Central memory CD8-positive, alpha-beta T cell (primary cell): ENCODE measurements at regions not wholly inside any gene's neighbourhood (a gene's known extent, or its start where the extent isn't known, plus 50 kb on each side); places are given as distances from the start of the nearest gene placed in this dataset.

Experiments used
- ATAC-seq: fragments of 150-1000 bp; cut with Tn5 transposase; replicated peaks from 2 replicates; pipeline ENCODE4 v1.10.0; 2022; ENCODE audit warnings: mild to moderate bottlenecking, moderate FRiP score, moderate number of reproducible peaks; ENCODE audit not compliant: poor library complexity, severe bottlenecking; ENCODE audit errors: extremely low read depth
- DNase-seq, 2 donors: peaks; one replicate each; pipeline ENCODE4 v3.0.0; 2021; ENCODE audit warnings: low spot score in 2 of 2
- H3K27ac Mint-ChIP-seq: one replicate; pipeline ENCODE4 v1.8.0; 2022; ENCODE audit warnings: low read depth, mild to moderate bottlenecking, moderate library complexity, mixed read lengths
- H3K27me3 Mint-ChIP-seq: one replicate; pipeline ENCODE4 v1.8.0; 2022; ENCODE audit warnings: mixed read lengths
- H3K36me3 Mint-ChIP-seq: one replicate; pipeline ENCODE4 v1.8.0; 2022; ENCODE audit warnings: mild to moderate bottlenecking, moderate library complexity, mixed read lengths; ENCODE audit not compliant: insufficient read depth
- H3K4me1 Mint-ChIP-seq: one replicate; pipeline ENCODE4 v1.8.0; 2022; ENCODE audit warnings: mixed read lengths
- H3K4me3 Mint-ChIP-seq: one replicate; pipeline ENCODE4 v1.8.0; 2022; ENCODE audit warnings: mild to moderate bottlenecking, moderate library complexity, mixed read lengths
- H3K9me3 Mint-ChIP-seq: one replicate; pipeline ENCODE4 v1.8.0; 2022; ENCODE audit warnings: mixed read lengths

DNA sequence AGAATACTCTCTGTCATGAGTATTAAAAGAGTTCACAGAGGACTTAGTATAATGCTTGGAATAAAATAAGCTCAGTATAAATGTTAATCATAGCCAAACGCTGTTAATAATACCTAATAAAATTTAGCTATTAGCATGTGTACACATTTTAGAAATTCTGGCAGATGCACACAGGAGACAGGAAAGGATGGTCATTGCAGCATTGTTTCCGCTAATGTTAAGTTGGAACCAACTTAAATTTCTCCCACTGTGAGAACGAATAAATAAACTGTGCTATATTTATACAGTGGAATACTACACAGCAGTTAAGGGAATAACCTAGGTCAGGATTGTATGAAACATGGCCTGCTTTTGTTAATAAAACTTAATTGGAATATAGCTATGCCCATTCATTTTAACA lies 370.4 kb upstream of the TGFBR2 start:
- peaks cover 2% of the 10 kb centered on the region for H3K27me3 Mint-ChIP-seq
- ATAC-seq (no peak), DNase-seq (no peak)
- no peaks in the 10 kb centered on the region for H3K9me3 Mint-ChIP-seq
- no peaks in the 10 kb centered on the region for H3K4me1 Mint-ChIP-seq
- no peak overlapping the region for H3K27ac Mint-ChIP-seq
- H3K4me3 Mint-ChIP-seq: no peak overlapping the region
- no peaks in the 10 kb centered on the region for H3K36me3 Mint-ChIP-seq

DNA sequence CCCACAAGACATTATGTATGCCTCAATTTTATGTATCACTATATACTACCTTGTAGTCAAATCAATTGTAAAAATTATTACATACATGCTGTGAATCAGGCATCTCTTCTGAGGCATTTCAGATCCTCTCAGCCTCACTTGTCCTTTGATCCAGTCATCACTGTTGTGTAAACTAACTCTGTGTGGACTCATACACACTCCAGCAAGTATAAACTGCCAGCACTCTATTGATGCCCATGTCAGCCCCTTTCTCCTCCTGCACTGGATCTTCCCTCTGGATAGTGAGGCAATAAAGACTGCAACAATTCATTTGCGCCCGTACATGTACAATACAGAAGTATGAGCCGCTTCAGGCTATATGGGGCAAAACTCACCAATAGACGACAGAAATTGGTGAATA lies 364.7 kb upstream of the TGFBR2 start:
- ATAC-seq (no peak), DNase-seq (no peak)
- H3K27me3 Mint-ChIP-seq: peaks cover 35% of the 10 kb centered on the region
- H3K4me1 Mint-ChIP-seq: no peaks in the 10 kb centered on the region
- no peaks in the 10 kb centered on the region for H3K9me3 Mint-ChIP-seq
- no peaks in the 10 kb centered on the region for H3K36me3 Mint-ChIP-seq
- no peak overlapping the region for H3K4me3 Mint-ChIP-seq
- H3K27ac Mint-ChIP-seq: no peak overlapping the region

DNA sequence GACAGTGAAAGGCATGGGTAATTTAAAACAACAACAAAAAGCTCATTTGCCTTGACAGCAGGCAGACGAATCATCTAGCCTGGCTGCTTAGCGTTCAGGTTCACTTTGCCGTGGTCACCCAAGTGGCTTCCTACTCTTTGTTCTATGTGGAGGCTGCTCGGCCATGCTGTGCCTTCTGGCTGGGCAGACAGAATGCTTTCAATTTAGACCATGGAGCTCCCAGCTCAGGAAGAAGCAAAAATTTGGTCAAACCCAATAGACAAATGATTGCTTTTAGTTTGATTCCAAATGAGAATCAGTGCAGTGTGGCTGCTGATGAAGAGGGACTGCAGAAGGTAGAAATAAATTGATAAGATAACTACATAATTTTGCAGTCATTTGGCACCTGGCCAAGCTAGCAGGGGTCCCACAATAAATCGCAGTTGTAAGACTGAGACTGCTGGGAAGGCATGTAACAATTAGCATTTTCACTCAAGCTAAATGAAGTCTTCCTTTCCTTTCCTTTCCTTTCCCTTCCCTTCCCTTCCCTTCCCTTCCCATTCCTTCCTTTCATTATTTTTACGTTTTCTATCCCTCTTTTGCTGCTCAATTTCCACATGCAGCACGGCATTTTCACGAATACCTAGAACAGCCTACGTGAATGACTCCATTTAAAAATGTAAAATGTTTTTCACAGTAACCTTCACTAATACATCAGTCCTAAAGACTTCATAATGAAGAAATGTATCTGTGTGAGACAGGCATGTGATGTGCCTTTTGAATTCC lies 360.4 kb upstream of the TGFBR2 start:
- H3K27ac Mint-ChIP-seq: no peak overlapping the region
- no peak for DNase-seq

DNA sequence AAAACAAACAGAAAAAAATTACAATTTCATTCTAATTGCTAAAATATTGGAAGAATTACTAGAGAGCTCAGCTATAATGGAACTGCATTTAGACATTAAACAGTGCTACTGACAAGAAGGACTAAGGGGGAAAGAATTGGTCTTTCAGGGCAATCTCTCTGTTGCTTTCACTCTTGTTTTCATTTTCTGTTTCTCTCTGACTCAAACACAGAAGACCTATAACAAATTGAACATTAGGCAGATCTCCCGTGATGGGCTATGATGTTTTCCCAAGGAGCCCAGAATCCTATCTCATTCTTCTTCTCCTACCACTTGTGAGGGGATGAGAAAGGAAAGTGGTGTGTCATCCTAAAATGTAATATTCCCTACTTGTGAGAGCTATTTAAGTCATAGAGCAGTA lies 358.0 kb upstream of the TGFBR2 start:
- H3K27me3 Mint-ChIP-seq: peaks cover 17% of the 10 kb centered on the region
- no peaks in the 10 kb centered on the region for H3K36me3 Mint-ChIP-seq
- H3K4me3 Mint-ChIP-seq: no peak overlapping the region
- no peaks in the 10 kb centered on the region for H3K9me3 Mint-ChIP-seq
- ATAC-seq: no peak
- H3K27ac Mint-ChIP-seq: no peak overlapping the region
- H3K4me1 Mint-ChIP-seq: peaks cover 6% of the 10 kb centered on the region
- no peak for DNase-seq

More for the DNA sequence above, 360.4 kb upstream of the TGFBR2 start:
- Mint-ChIP-seq H3K9me3 (no peaks in the 10 kb centered on the region), H3K36me3 (no peaks in the 10 kb centered on the region), H3K4me3 (no peak overlapping the region), H3K27me3 (peaks cover 40% of the 10 kb centered on the region), H3K4me1 (peaks cover 6% of the 10 kb centered on the region)
- no peak for ATAC-seq

DNA sequence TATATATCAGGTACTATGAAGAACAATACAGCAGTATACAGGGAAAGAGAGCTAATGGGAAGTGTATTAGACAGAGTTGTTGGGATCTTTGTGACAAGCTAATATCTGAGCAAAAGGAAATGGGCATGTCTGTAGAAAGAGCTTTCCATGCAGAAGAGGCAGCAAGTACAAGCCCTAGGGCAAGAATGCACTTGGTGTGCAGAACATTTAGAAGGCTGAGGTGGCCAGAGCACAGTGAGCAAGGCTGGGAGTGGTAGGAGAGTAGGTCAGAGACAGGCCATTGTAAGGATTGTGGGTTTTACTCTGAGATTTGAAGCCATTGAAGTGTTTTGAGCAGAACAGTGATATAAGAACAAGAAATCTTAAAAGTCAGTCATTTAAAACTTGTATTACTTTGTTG lies 353.9 kb upstream of the TGFBR2 start:
- Mint-ChIP-seq H3K4me3 (no peak overlapping the region), H3K9me3 (no peaks in the 10 kb centered on the region), H3K4me1 (peaks cover 6% of the 10 kb centered on the region), H3K36me3 (no peaks in the 10 kb centered on the region), H3K27me3 (peaks cover under 1% of the 10 kb centered on the region), H3K27ac (no peak overlapping the region)
- no peak for DNase-seq
- no peak for ATAC-seq

DNA sequence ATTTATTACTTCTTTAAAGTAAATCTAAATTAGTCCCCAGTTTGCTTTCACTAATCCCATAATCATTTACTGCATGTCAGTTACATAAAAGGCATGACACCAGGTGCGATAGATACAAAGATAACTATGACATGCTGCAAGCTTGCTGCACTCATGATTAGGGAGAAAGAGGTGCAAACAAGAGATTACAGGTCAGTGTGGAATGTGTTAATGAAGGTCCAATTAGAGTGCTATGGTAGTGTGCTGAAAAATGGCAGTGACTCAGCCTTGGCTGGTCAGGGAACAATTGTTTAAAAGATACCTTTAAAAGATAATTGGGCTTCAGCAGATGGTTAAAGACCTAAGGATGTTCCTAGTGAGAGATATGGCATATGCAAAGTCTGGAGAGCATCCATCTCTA lies 352.6 kb upstream of the TGFBR2 start:
- no peaks in the 10 kb centered on the region for H3K36me3 Mint-ChIP-seq
- no peak overlapping the region for H3K4me3 Mint-ChIP-seq
- H3K27ac Mint-ChIP-seq: no peak overlapping the region
- H3K27me3 Mint-ChIP-seq: no peaks in the 10 kb centered on the region
- ATAC-seq (no peak), DNase-seq (no peak)
- H3K4me1 Mint-ChIP-seq: no peaks in the 10 kb centered on the region
- no peaks in the 10 kb centered on the region for H3K9me3 Mint-ChIP-seq

DNA sequence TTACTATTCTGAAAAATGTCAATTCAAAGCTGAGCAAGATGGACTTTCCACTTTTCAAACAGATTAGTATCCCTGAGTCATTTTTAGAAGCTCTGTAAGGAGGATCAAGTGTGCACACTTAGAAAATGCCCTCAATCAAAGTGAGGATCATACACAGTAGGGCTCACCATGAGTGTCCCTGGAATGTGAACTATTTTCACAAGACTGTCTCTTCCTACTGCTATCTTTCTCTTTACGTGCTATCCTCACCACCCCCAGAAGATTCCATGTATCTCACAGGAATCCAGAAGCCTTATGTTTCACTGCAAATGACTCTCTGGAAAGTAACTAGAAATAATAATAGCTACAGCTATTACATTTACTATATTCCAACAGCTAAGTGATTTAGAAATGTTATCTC lies 349.9 kb upstream of the TGFBR2 start:
- DNase-seq (no peak), ATAC-seq (no peak)
- Mint-ChIP-seq H3K4me3 (no peak overlapping the region), H3K27ac (no peak overlapping the region), H3K27me3 (no peaks in the 10 kb centered on the region), H3K4me1 (no peaks in the 10 kb centered on the region), H3K9me3 (no peaks in the 10 kb centered on the region), H3K36me3 (no peaks in the 10 kb centered on the region)

DNA sequence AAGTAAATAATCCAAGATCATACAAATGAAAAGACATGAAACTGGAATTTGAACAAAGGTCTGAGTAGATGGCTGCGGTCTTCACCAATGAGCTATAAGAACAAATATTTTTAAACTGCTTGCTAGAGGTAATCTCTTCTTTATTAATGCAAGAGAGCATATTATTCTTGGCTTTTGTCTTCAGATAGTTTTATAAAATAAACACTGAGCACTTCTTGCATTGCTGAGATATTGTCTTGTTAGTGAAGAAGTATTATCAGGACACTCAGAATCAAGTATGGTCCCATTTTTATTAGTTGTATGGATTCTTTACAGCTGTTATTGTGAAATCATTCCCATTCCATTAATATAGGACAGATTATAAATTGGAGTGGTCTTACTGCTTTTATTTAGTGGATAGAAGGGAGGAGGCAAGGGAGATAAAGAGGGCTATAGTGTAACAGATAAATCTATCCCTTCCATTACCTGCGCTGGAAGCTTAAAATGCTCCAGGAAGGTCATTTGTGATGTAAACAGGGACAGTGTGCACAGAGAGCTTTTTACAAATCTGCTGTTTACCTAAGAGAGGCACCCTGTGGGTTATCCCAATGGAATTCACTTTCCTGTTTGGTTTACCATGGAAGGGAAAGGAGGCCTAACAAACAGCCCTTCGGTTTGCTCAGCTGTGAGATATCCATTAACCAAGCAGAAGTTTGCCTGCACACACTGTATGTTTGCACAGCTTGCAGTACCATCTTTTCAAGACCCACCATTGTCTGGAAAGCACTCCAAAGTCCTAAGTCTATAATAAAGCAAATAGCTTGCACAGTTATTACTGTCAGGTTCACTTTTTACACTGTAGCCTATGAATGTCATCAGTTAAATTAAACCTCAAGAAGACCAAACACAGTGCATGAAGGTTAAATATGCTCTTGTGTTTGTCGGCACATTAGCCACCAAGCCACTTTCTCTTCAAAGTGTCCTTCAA lies 347.7 kb upstream of the TGFBR2 start:
- no peaks in the 10 kb centered on the region for H3K36me3 Mint-ChIP-seq
- ATAC-seq: no peak
- no peaks in the 10 kb centered on the region for H3K9me3 Mint-ChIP-seq
- no peaks in the 10 kb centered on the region for H3K27me3 Mint-ChIP-seq
- DNase-seq: no peak
- no peak overlapping the region for H3K4me3 Mint-ChIP-seq
- no peak overlapping the region for H3K27ac Mint-ChIP-seq
- peaks cover 12% of the 10 kb centered on the region for H3K4me1 Mint-ChIP-seq

DNA sequence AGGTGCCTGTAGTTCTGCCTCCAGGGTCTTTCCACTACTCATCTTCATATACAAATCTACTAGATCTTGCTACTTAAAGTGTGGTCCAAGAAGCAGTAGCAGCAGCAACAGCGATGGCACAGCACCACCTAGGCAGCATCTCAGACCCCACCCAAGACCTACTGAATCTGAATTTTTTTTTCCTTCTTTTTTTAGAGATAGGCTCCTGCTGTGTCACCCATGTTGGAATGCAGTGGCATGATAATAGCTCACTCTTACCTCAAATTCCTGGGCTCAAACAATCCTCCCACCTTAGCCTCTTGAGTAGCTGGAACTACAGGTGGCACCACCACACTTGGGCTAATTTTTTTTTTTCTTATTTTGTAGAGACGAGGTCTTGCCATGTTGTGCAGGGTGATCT lies 346.7 kb upstream of the TGFBR2 start:
- no peaks in the 10 kb centered on the region for H3K36me3 Mint-ChIP-seq
- H3K27ac Mint-ChIP-seq: no peak overlapping the region

DNA sequence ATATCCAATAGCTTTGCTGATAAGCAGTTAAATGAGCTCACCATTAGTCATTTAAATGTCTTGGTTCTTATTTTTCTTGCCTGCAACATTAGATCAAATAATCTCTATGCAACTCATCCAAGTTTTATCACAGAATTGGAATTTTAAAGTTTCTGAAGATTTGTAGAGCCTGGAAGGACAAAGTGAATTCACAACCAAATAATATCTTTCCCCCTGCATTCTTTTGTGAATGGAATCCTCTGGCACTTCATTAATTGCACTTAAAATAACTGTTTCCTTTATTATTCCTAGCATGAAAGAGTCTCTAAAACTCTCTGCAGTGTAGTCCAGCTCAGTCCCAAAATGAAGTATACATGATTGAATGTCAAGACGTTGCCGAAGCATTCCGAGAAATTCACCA lies 345.6 kb upstream of the TGFBR2 start:
- ATAC-seq (no peak), DNase-seq (no peak)
- Mint-ChIP-seq H3K4me1 (peaks cover 12% of the 10 kb centered on the region), H3K27me3 (no peaks in the 10 kb centered on the region), H3K36me3 (peaks cover 2% of the 10 kb centered on the region), H3K27ac (no peak overlapping the region), H3K9me3 (peaks cover 12% of the 10 kb centered on the region), H3K4me3 (no peak overlapping the region)

More for the DNA sequence above, 346.7 kb upstream of the TGFBR2 start:
- ATAC-seq (no peak), DNase-seq (no peak)
- Mint-ChIP-seq H3K9me3 (peaks cover 6% of the 10 kb centered on the region), H3K4me1 (peaks cover 12% of the 10 kb centered on the region), H3K4me3 (no peak overlapping the region), H3K27me3 (no peaks in the 10 kb centered on the region)

DNA sequence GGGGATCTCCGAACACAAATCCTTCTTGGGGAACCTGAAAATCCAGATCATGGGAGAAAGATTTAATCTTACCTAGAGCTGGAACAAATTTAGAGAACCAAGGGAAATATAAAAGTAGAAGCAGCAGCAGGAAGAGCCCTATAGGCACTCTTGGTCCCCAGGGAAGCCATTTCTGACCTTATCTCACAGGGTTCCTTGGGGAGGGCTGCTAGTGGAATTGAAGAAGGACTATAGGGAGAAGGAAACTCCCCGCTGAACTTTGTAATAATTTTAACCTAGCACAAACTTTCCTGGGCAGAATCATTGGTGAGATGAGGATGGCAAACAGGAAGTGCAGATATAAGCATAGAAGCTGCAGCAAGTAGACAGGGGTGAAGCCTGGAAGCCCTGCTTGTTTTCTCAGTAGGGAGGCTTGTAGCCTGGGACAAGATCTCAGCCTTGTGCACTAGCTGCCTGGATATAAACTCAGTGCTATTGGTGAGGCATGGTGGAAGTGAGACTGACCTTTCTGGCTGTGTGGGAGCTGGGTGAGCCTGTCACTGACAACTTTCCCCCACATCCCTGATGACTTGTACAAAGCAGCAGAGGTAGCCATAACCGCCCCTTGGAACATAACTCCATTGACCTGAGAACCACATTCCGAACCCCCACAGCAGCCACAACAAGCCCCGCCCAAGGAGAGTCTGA lies 343.0 kb upstream of the TGFBR2 start:
- Mint-ChIP-seq H3K4me3 (no peak overlapping the region), H3K27me3 (no peaks in the 10 kb centered on the region), H3K9me3 (peaks cover 13% of the 10 kb centered on the region), H3K36me3 (peaks cover 3% of the 10 kb centered on the region), H3K4me1 (peaks cover 12% of the 10 kb centered on the region), H3K27ac (peak overlapping the region; percentile 5)
- ATAC-seq (no peak), DNase-seq (no peak)

DNA sequence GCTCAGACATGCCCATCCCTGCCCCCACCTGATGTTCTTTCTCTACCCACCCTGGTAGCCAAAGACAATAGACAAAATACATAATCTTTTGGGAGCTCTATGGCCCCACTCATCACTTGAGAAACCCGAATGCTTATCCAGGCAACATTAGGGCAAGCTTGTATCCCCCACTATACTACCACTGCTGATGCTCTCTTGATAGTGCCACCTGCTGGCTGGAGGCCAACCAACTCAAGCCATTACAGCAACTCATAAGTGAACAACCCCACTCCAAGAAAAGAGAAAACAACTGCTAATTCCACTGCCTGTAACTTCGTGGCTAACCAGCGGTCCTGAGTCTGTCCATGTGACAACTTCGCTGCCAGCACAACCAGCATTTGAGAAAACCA lies 342.5 kb upstream of the TGFBR2 start:
- Mint-ChIP-seq H3K4me3 (no peak overlapping the region), H3K27ac (no peak overlapping the region)

More for the DNA sequence above, 342.5 kb upstream of the TGFBR2 start:
- Mint-ChIP-seq H3K36me3 (peaks cover 3% of the 10 kb centered on the region), H3K9me3 (peaks cover 13% of the 10 kb centered on the region), H3K4me1 (peaks cover 12% of the 10 kb centered on the region), H3K27me3 (no peaks in the 10 kb centered on the region)
- ATAC-seq: no peak
- no peak for DNase-seq
